OCI-LY3 (cell line): ENCODE measurements at regions not wholly inside any gene's neighbourhood (a gene's known extent, or its start where the extent isn't known, plus 50 kb on each side); places are given as distances from the start of the nearest gene placed in this dataset.

ENCODE experiments used
- H2AFZ ChIP-seq: fragments of 200-600, 300-600 bp; shearing (Covaris generic); 2 replicates; pipeline ENCODE4 v1.6.0; 2014; ENCODE audit warnings: antibody characterized with exemption, low read depth, low read length
- H3K27ac ChIP-seq: fragments of 200-600, 300-600 bp; sonication (generic); 2 replicates; pipeline ENCODE4 v1.5.1; 2014; ENCODE audit warnings: mild to moderate bottlenecking, low read length, moderate library complexity, mixed read lengths
- H3K27me3 ChIP-seq: fragments of 200-600, 300-600 bp; sonication (generic); 2 replicates; pipeline ENCODE4 v1.6.1; 2014; ENCODE audit warnings: low read depth, low read length, mixed read lengths
- H3K36me3 ChIP-seq: fragments of 200-600, 300-600 bp; sonication (generic); replicated peaks from 2 replicates; pipeline ENCODE3; 2014; ENCODE audit warnings: low read depth, low read length, mixed read lengths
- H3K4me1 ChIP-seq: fragments of 300-600, 200-600 bp; sonication (generic); 2 replicates; pipeline ENCODE4 v1.6.1; 2014; ENCODE audit warnings: low read length, mixed read lengths
- H3K4me2 ChIP-seq: fragments of 200-600, 300-600 bp; sonication (generic); 2 replicates; pipeline ENCODE4 v1.6.1; 2014; ENCODE audit warnings: low read length, mixed read lengths
- H3K4me3 ChIP-seq: fragments of 300-600, 200-600 bp; sonication (generic); 2 replicates; pipeline ENCODE4 v1.5.1; 2014; ENCODE audit warnings: antibody characterized with exemption, mild to moderate bottlenecking, low read length, moderate library complexity
- H3K79me2 ChIP-seq: fragments of 300-600, 200-600 bp; shearing (Covaris generic); 2 replicates; pipeline ENCODE4 v1.6.1; 2014; ENCODE audit warnings: mild to moderate bottlenecking, low read length, mixed read lengths
- H3K9ac ChIP-seq: fragments of 300-600, 200-600 bp; shearing (Covaris generic); 2 replicates; pipeline ENCODE4 v1.6.0; 2014; ENCODE audit warnings: mild to moderate bottlenecking, low read length, moderate library complexity
- H3K9me3 ChIP-seq: fragments of 200-600, 300-600 bp; shearing (Covaris generic); 2 replicates; pipeline ENCODE4 v1.6.1; 2014; ENCODE audit warnings: low read length, mixed read lengths; ENCODE audit not compliant: insufficient read depth
- H4K20me1 ChIP-seq: fragments of 200-600, 300-600 bp; sonication (generic); 2 replicates; pipeline ENCODE4 v1.6.1; 2016; ENCODE audit warnings: low read length, mixed read lengths; ENCODE audit not compliant: insufficient read depth
- EZH2phosphoT487 ChIP-seq: fragments of 200-600 bp; shearing (Covaris generic); IDR thresholded peaks from 2 replicates; pipeline ENCODE4 v1.6.1; 2018; ENCODE audit warnings: antibody characterized with exemption, mixed run types, low read depth
- TF ChIP-seq, protein P1 (sequence below): fragments of 200-600, 300-600 bp; sonication (generic); IDR thresholded peaks from 2 replicates; pipeline ENCODE4 v1.5.1; 2014; ENCODE audit warnings: antibody characterized with exemption, low read length, low read depth

DNA sequence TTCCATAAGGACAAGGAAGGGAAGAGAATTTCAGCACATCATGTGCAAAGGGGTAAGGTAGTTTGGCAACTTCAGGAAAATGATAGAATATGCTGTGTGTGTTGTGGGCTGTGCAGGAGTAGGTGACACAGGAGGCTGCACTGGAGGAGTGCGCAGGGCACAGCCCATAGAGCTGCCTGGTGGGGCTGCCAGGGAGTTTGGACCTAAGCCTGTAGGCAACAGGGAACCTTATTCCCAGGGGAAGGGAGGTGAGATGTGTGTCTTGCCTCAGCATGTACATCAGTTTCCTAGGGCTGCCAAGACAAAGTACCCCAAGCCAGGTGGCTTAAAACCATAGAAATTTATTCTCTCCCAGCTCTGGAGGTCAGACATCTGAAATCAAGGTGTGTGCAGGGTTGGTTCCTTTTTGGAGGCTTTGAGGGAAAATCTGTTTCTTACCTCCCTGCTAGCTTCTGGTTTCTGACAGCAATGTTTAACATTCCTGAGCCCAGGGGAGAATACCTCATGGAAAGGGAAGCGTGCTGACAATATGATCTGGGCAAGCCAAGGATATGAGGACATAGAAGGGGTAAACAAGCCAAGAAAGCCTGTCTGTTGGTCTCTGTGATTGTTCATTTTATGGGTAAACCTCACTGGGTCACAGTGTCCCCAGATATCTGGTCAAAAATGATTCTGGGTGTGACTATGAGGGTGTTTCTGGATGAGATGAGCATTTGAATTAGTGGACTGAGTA, 174.0 kb upstream of the NTF3 start:
- no peak overlapping the region for H3K9ac ChIP-seq
- H3K36me3 ChIP-seq = no peaks in the 10 kb centered on the region
- H3K27ac ChIP-seq = no peak overlapping the region
- H3K27me3 ChIP-seq = peaks cover 24% of the 10 kb centered on the region
- no peak overlapping the region for H2AFZ ChIP-seq
- H3K4me1 ChIP-seq = no peaks in the 10 kb centered on the region
- TF ChIP-seq, protein P1, sequence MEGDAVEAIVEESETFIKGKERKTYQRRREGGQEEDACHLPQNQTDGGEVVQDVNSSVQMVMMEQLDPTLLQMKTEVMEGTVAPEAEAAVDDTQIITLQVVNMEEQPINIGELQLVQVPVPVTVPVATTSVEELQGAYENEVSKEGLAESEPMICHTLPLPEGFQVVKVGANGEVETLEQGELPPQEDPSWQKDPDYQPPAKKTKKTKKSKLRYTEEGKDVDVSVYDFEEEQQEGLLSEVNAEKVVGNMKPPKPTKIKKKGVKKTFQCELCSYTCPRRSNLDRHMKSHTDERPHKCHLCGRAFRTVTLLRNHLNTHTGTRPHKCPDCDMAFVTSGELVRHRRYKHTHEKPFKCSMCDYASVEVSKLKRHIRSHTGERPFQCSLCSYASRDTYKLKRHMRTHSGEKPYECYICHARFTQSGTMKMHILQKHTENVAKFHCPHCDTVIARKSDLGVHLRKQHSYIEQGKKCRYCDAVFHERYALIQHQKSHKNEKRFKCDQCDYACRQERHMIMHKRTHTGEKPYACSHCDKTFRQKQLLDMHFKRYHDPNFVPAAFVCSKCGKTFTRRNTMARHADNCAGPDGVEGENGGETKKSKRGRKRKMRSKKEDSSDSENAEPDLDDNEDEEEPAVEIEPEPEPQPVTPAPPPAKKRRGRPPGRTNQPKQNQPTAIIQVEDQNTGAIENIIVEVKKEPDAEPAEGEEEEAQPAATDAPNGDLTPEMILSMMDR = no peak
- no peak for TF ChIP-seq EZH2phosphoT487
- H3K4me2 ChIP-seq = no peak overlapping the region
- no peaks in the 10 kb centered on the region for H3K9me3 ChIP-seq
- no peak overlapping the region for H3K4me3 ChIP-seq
- H4K20me1 ChIP-seq = no peaks in the 10 kb centered on the region
- H3K79me2 ChIP-seq = no peaks in the 10 kb centered on the region

DNA sequence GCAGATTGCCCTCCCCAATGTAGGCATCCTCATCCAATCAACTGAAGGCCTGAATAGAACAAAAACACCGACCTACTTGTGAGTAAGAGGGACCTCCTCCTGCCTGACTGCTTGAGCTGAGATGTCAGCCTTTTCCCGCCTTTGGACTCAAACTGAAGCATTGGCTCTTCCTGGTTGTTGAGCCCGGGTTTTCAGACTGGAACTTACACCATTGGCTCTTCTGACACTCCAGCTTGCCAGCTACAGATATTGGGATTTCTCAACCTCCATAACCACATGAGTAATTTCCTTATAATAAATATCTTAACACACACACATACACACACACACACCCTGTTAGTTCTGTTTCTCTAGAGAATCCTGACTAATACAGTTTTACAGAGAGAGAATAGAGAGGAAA, 173.4 kb upstream of the NTF3 start:
- Histone ChIP-seq H2AFZ (no peak overlapping the region), H3K4me1 (no peaks in the 10 kb centered on the region), H3K9ac (no peak overlapping the region), H3K27me3 (peaks cover 24% of the 10 kb centered on the region), H3K4me3 (no peak overlapping the region), H3K79me2 (no peaks in the 10 kb centered on the region), H4K20me1 (no peaks in the 10 kb centered on the region), H3K36me3 (no peaks in the 10 kb centered on the region), H3K4me2 (no peak overlapping the region), H3K9me3 (no peaks in the 10 kb centered on the region), H3K27ac (no peak overlapping the region)
- TF ChIP-seq EZH2phosphoT487 = no peak
- TF ChIP-seq, protein P1 = no peak

DNA sequence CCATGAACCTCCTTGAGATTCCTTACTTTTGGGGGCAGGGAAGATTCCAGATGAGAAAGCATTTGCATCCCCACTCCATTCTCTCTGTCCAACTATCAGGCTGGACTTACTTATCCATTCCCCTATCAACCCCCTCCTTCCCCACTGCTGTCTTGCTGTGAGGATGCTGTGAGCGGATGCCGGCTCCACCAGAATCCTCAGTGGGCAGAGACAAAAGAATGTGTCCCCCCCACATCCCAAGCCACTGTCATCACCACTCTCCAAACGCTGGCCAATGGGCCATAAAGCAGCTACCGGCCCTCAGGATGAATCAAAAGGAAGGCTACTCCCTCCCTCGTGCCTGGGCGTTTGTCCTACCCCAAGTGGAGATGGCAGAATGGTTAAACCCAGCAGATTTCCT, 173.0 kb upstream of the NTF3 start:
- Histone ChIP-seq H3K36me3 (no peaks in the 10 kb centered on the region), H3K27ac (no peak overlapping the region), H3K4me3 (no peak overlapping the region), H3K27me3 (peaks cover 24% of the 10 kb centered on the region), H2AFZ (no peak overlapping the region), H3K9ac (no peak overlapping the region), H3K79me2 (no peaks in the 10 kb centered on the region), H3K4me2 (no peak overlapping the region), H3K4me1 (no peaks in the 10 kb centered on the region), H3K9me3 (no peaks in the 10 kb centered on the region), H4K20me1 (no peaks in the 10 kb centered on the region)
- no peak for TF ChIP-seq EZH2phosphoT487
- TF ChIP-seq, protein P1 = no peak

DNA sequence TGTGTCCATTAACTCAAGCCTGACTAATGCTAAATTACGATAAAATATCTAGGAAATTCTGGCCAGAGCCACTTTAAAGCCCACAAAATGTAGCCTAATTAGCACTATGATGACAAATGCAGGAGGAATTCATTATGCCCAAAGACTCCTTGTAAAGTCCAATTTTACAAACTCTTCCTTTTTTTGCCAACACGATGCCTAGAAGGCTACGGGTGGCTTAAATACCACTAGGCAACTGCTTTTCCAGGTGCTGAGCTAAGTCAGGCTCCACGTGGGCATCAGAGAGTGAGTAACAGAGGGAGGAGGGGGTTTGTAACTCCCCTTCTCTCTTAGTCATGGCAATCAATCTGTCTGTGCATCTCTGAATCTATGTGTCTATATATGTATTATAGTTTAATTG, 172.4 kb upstream of the NTF3 start:
- no peak overlapping the region for H2AFZ ChIP-seq
- H4K20me1 ChIP-seq = no peaks in the 10 kb centered on the region
- peaks cover 24% of the 10 kb centered on the region for H3K27me3 ChIP-seq
- no peaks in the 10 kb centered on the region for H3K9me3 ChIP-seq
- no peak for TF ChIP-seq EZH2phosphoT487
- TF ChIP-seq, protein P1 = no peak
- no peak overlapping the region for H3K9ac ChIP-seq
- H3K4me1 ChIP-seq = no peaks in the 10 kb centered on the region
- H3K79me2 ChIP-seq = no peaks in the 10 kb centered on the region
- no peaks in the 10 kb centered on the region for H3K36me3 ChIP-seq
- no peak overlapping the region for H3K4me2 ChIP-seq
- H3K4me3 ChIP-seq = no peak overlapping the region
- no peak overlapping the region for H3K27ac ChIP-seq
